Mucosa of stomach (tissue), 1 donor: ENCODE measurements at regions not wholly inside any gene's neighbourhood (a gene's known extent, or its start where the extent isn't known, plus 50 kb on each side); places are given as distances from the start of the nearest gene placed in this dataset.

Experiments used
- H3K27me3 ChIP-seq: one replicate; pipeline ENCODE4 v1.7.0; 2013; ENCODE audit warnings: mild to moderate bottlenecking, low read length; ENCODE audit not compliant: control insufficient read depth, insufficient read depth
- H3K36me3 ChIP-seq: one replicate; pipeline ENCODE4 v1.7.0; 2013; ENCODE audit warnings: low read length; ENCODE audit not compliant: control insufficient read depth, insufficient read depth
- H3K4me1 ChIP-seq: one replicate; pipeline ENCODE4 v1.7.0; 2013; ENCODE audit warnings: mild to moderate bottlenecking, low read length; ENCODE audit not compliant: control insufficient read depth, insufficient read depth
- H3K4me3 ChIP-seq: one replicate; pipeline ENCODE4 v1.7.0; 2013; ENCODE audit warnings: low read length
- H3K9ac ChIP-seq: one replicate; pipeline ENCODE4 v1.7.0; 2013; ENCODE audit warnings: mild to moderate bottlenecking, low read length, moderate library complexity
- H3K9me3 ChIP-seq: one replicate; pipeline ENCODE4 v1.7.0; 2013; ENCODE audit warnings: mild to moderate bottlenecking, low read length, moderate library complexity; ENCODE audit not compliant: control insufficient read depth
- donor health status: Pancreatic carcinoma.

- no peaks in the 10 kb centered on the region for H3K27me3 ChIP-seq
- no peak overlapping the region for H3K4me3 ChIP-seq
- H3K36me3 ChIP-seq = no peaks in the 10 kb centered on the region
- H3K9ac ChIP-seq = no peak overlapping the region
- no peaks in the 10 kb centered on the region for H3K9me3 ChIP-seq
- H3K4me1 ChIP-seq = peaks cover 13% of the 10 kb centered on the region
Measured at GRCh38 chr5:61281686-61282085, 50.4 kb upstream of the ZSWIM6 start.
